Keratinocyte (primary cell): ENCODE measurements at regions not wholly inside any gene's neighbourhood (a gene's known extent, or its start where the extent isn't known, plus 50 kb on each side); places are given as distances from the start of the nearest gene placed in this dataset.

Experiments
- DNase-seq: peaks from one replicate; pipeline ENCODE4 v3.0.0-alpha.2; 2011; ENCODE audit warnings: low read depth, missing footprints, low spot score
- FAIRE-seq: peaks from 2 replicates; lab custom pipeline; 2011; peaks lifted over from hg19 to GRCh38; lab: Jason Lieb, UNC
- H2AFZ ChIP-seq: 2 replicates; pipeline ENCODE4 v1.6.0; 2012; ENCODE audit warnings: low read length, control low read depth, inconsistent platforms; ENCODE audit not compliant: control insufficient read depth
- H3K27ac ChIP-seq: 2 replicates; pipeline ENCODE4 v1.5.1; 2011; ENCODE audit warnings: low read length; ENCODE audit not compliant: control insufficient read depth, insufficient read depth
- H3K27me3 ChIP-seq: 3 replicates; pipeline ENCODE4 v1.6.0; 2011; ENCODE audit warnings: low read length; ENCODE audit not compliant: control insufficient read depth, insufficient read depth; ENCODE audit errors: extremely low read depth
- H3K36me3 ChIP-seq, 2 experiments: 2 replicates in 1 of 2; 3 replicates in 1 of 2; pipeline ENCODE4 v1.5.1; 2011; ENCODE audit warnings: low read length in 2 of 2, mild to moderate bottlenecking in 1 of 2; ENCODE audit not compliant: control insufficient read depth in 2 of 2, insufficient read depth in 2 of 2; ENCODE audit errors: extremely low read depth in 1 of 2
- H3K4me1 ChIP-seq: 3 replicates; pipeline ENCODE4 v1.5.1; 2011; ENCODE audit warnings: low read length; ENCODE audit not compliant: control insufficient read depth, insufficient read depth; ENCODE audit errors: extremely low read depth
- H3K4me2 ChIP-seq: 3 replicates; pipeline ENCODE4 v1.6.0; 2011; ENCODE audit warnings: low read depth, low read length; ENCODE audit not compliant: control insufficient read depth, insufficient read depth; ENCODE audit errors: extremely low read depth
- H3K4me3 ChIP-seq, 3 experiments: fragments of 200-600 bp in 1 of 3; sonication (generic) in 1 of 3; 2 replicates in 2 of 3; 3 replicates in 1 of 3; pipeline ENCODE4 v1.5.1; 2011 to 2016; ENCODE audit warnings: low read length in 3 of 3, mild to moderate bottlenecking in 3 of 3, control low read depth in 2 of 3, inconsistent platforms in 1 of 3, low read depth in 1 of 3, mixed read lengths in 1 of 3, mixed run types in 1 of 3, moderate library complexity in 1 of 3; ENCODE audit not compliant: control insufficient read depth in 2 of 3, insufficient read depth in 2 of 3; ENCODE audit errors: extremely low read depth in 1 of 3
- H3K79me2 ChIP-seq: 2 replicates; pipeline ENCODE4 v1.6.0; 2012; ENCODE audit warnings: low read length; ENCODE audit not compliant: control insufficient read depth, insufficient read depth
- H3K9ac ChIP-seq: 3 replicates; pipeline ENCODE4 v1.6.0; 2011; ENCODE audit warnings: low read length; ENCODE audit not compliant: control insufficient read depth, insufficient read depth; ENCODE audit errors: extremely low read depth
- H3K9me1 ChIP-seq: 3 replicates; pipeline ENCODE4 v1.6.0; 2011; ENCODE audit warnings: low read length; ENCODE audit not compliant: control insufficient read depth, insufficient read depth; ENCODE audit errors: extremely low read depth
- H3K9me3 ChIP-seq: 2 replicates; pipeline ENCODE4 v1.5.1; 2012; ENCODE audit warnings: low read depth, low read length; ENCODE audit not compliant: control insufficient read depth
- H4K20me1 ChIP-seq: 3 replicates; pipeline ENCODE4 v1.6.0; 2011; ENCODE audit warnings: low read length; ENCODE audit not compliant: control insufficient read depth, insufficient read depth; ENCODE audit errors: extremely low read depth
- EZH2 ChIP-seq: IDR thresholded peaks from one replicate; pipeline ENCODE4 v1.6.1; 2012; ENCODE audit warnings: inconsistent platforms, mild to moderate bottlenecking, low read length, moderate library complexity
- dilution Hi-C: fragments of 300-500 bp; cut with MboI; formaldehyde crosslinking; loops from one replicate; pipeline ENCODE4 v1.7.0; 2020; ENCODE audit warnings: low sequenced_read_pairs; ENCODE audit not compliant: extremely low pct_ligation_motif_present
- TF ChIP-seq, protein P1 (sequence below), 3 experiments: IDR thresholded peaks in 1 of 3; conservative IDR thresholded peaks in 1 of 3; optimal IDR thresholded peaks in 1 of 3; 2 replicates in 2 of 3; 3 replicates in 1 of 3; pipeline versions ENCODE3 to v1.5.1; 2011; ENCODE audit warnings: low read length in 3 of 3, mild to moderate bottlenecking in 3 of 3, moderate library complexity in 2 of 3, control low read depth in 1 of 3, inconsistent platforms in 1 of 3; ENCODE audit not compliant: insufficient read depth in 2 of 3; ENCODE audit errors: extremely low read depth in 1 of 3

DNA sequence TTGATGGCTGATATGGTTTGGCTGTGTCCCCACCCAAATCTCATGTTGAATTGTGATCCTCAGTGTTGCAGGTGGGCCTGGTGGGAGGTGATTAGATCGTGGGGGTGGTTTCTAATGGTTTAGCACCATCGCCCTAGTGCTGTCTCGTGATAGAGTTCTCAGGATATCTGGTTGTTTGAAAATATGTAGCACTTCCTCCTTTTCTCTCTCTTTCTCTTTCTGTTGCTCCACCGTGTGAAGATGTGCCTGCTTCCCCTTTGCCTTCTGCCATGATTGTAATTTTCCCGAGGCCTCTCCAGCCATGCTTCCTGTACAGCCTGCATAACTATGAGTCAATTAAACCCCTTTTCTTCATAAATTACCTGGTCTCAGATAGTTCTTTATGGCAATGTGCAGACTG is 111.6 kb downstream of the SREK1 start:
- dilution Hi-C loops, result no loop called here

GRCh38 chr5:66273121-66273520 is 129.0 kb downstream of the SREK1 start:
- no peak overlapping the region for H3K9ac ChIP-seq
- H3K4me3 ChIP-seq, result no peak overlapping the region
- H3K27ac ChIP-seq, result no peak overlapping the region
- H2AFZ ChIP-seq, result no peak overlapping the region
- FAIRE-seq (no peak), DNase-seq (no peak)
- no peaks in the 10 kb centered on the region for H3K9me3 ChIP-seq
- dilution Hi-C loops, result no loop called here
- H3K4me2 ChIP-seq, result no peak overlapping the region
- no peaks in the 10 kb centered on the region for H3K4me1 ChIP-seq
- TF ChIP-seq, protein P1, sequence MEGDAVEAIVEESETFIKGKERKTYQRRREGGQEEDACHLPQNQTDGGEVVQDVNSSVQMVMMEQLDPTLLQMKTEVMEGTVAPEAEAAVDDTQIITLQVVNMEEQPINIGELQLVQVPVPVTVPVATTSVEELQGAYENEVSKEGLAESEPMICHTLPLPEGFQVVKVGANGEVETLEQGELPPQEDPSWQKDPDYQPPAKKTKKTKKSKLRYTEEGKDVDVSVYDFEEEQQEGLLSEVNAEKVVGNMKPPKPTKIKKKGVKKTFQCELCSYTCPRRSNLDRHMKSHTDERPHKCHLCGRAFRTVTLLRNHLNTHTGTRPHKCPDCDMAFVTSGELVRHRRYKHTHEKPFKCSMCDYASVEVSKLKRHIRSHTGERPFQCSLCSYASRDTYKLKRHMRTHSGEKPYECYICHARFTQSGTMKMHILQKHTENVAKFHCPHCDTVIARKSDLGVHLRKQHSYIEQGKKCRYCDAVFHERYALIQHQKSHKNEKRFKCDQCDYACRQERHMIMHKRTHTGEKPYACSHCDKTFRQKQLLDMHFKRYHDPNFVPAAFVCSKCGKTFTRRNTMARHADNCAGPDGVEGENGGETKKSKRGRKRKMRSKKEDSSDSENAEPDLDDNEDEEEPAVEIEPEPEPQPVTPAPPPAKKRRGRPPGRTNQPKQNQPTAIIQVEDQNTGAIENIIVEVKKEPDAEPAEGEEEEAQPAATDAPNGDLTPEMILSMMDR (optimal IDR thresholded peaks at IDR 0.05 in 1 of 3, IDR thresholded peaks at IDR 0.05 in 1 of 3, conservative IDR thresholded peaks at IDR 0.05 in 1 of 3; ENCODE audit: extremely low read depth in 1 of 3, insufficient read depth in 2 of 3, low read length in 3 of 3), result no peak
- TF ChIP-seq EZH2, result no peak
- H3K27me3 ChIP-seq, result peaks cover 10% of the 10 kb centered on the region
- no peaks in the 10 kb centered on the region for H4K20me1 ChIP-seq
- no peaks in the 10 kb centered on the region for H3K79me2 ChIP-seq
- H3K9me1 ChIP-seq, result no peaks in the 10 kb centered on the region
- no peaks in the 10 kb centered on the region for H3K36me3 ChIP-seq

More for the DNA sequence above, 111.6 kb downstream of the SREK1 start:
- H3K9me3 ChIP-seq, result no peaks in the 10 kb centered on the region
- H3K9ac ChIP-seq, result no peak overlapping the region
- no peaks in the 10 kb centered on the region for H3K36me3 ChIP-seq
- no peaks in the 10 kb centered on the region for H3K4me1 ChIP-seq
- H4K20me1 ChIP-seq, result no peaks in the 10 kb centered on the region
- no peak overlapping the region for H3K4me3 ChIP-seq
- no peaks in the 10 kb centered on the region for H3K27me3 ChIP-seq
- FAIRE-seq, result no peak
- H3K79me2 ChIP-seq, result no peaks in the 10 kb centered on the region
- no peak for DNase-seq
- no peak overlapping the region for H2AFZ ChIP-seq
- no peak for TF ChIP-seq EZH2
- TF ChIP-seq, protein P1 (optimal IDR thresholded peaks at IDR 0.05 in 1 of 3, IDR thresholded peaks at IDR 0.05 in 1 of 3, conservative IDR thresholded peaks at IDR 0.05 in 1 of 3; ENCODE audit: extremely low read depth in 1 of 3, insufficient read depth in 2 of 3, low read length in 3 of 3), result no peak
- no peaks in the 10 kb centered on the region for H3K9me1 ChIP-seq
- no peak overlapping the region for H3K4me2 ChIP-seq
- H3K27ac ChIP-seq, result no peak overlapping the region
